GM12878 (cell line): ENCODE measurements at regions not wholly inside any gene's neighbourhood (a gene's known extent, or its start where the extent isn't known, plus 50 kb on each side); places are given as distances from the start of the nearest gene placed in this dataset.

Experiments used
- ATAC-seq: fragments of 200-7000 bp; cut with Tn5 transposase; 3 replicates; pipeline ENCODE4 v1.9.1; 2020; ENCODE audit warnings: mild to moderate bottlenecking, moderate library complexity
- BruUV-seq: library from RNA; stranded (reverse); fragments of 400-500 nt; replicated peaks from 2 replicates; lab custom pipeline; 2021; lab: Mats Ljungman, UMichigan
- CTCF ChIA-PET: fragments of 300-600 bp; sonication (Branson Sonifier 250); formaldehyde crosslinking; extraction: SDS; loops from one replicate; lab custom pipeline; 2021; ENCODE audit warnings: inconsistent platforms; lab: Yijun Ruan, JAX
- POLR2A ChIA-PET: fragments of 350-600 bp; formaldehyde crosslinking; extraction: SDS; loops from one replicate; lab custom pipeline; 2021; ENCODE audit warnings: inconsistent platforms; lab: Charles Lee
- RAD21 ChIA-PET: fragments of 300-600 bp; sonication (Branson Sonifier 250); formaldehyde crosslinking; loops from one replicate; lab custom pipeline; 2023; ENCODE audit warnings: antibody characterized with exemption; ENCODE audit not compliant: unreplicated experiment; lab: Charles Lee
- SMC1A ChIA-PET: fragments of 300-600 bp; sonication (Branson Sonifier 250); formaldehyde crosslinking; loops from one replicate; lab custom pipeline; 2023; ENCODE audit not compliant: unreplicated experiment, uncharacterized antibody; lab: Charles Lee
- DNase-seq: peaks from one replicate; pipeline ENCODE4 v3.0.0-alpha.2; 2011; ENCODE audit warnings: low read depth, low spot score
- FAIRE-seq: peaks from 3 replicates; lab custom pipeline; 2011; peaks lifted over from hg19 to GRCh38; lab: Jason Lieb, UNC
- H2AFZ ChIP-seq: 2 replicates; pipeline ENCODE4 v1.6.0; 2011; ENCODE audit warnings: low read depth, low read length, control low read depth; ENCODE audit not compliant: control insufficient read depth
- H3K27ac ChIP-seq: 2 replicates; pipeline ENCODE4 v1.5.1; 2011; ENCODE audit warnings: control low read depth; ENCODE audit not compliant: control insufficient read depth, insufficient read depth
- H3K27me3 ChIP-seq, 2 experiments: replicated peaks in 1 of 2; 2 replicates each; pipeline versions ENCODE4 v1.6.0 to v1.6.1; 2011; ENCODE audit warnings: low read length in 1 of 2; ENCODE audit not compliant: control insufficient read depth in 2 of 2, insufficient read depth in 2 of 2
- H3K36me3 ChIP-seq, 2 experiments: 2 replicates each; pipeline ENCODE4 v1.5.1; 2011; ENCODE audit warnings: low read length in 1 of 2; ENCODE audit not compliant: control insufficient read depth in 2 of 2, insufficient read depth in 2 of 2
- H3K4me1 ChIP-seq: 2 replicates; pipeline ENCODE4 v1.6.1; 2011; ENCODE audit warnings: mild to moderate bottlenecking, low read length, moderate library complexity, mixed read lengths; ENCODE audit not compliant: control insufficient read depth, insufficient read depth
- H3K4me2 ChIP-seq: 2 replicates; pipeline ENCODE4 v1.6.0; 2011; ENCODE audit warnings: control low read depth; ENCODE audit not compliant: control insufficient read depth, insufficient read depth
- H3K4me3 ChIP-seq: fragments of 200-600 bp; sonication (generic); 2 replicates; pipeline ENCODE4 v1.5.1; 2016
- H3K79me2 ChIP-seq: 2 replicates; pipeline ENCODE4 v1.6.0; 2011; ENCODE audit warnings: low read length; ENCODE audit not compliant: control insufficient read depth, insufficient read depth
- H3K9ac ChIP-seq: 2 replicates; pipeline ENCODE4 v1.8.0; 2011; ENCODE audit warnings: low read length, control low read depth, mixed read lengths; ENCODE audit not compliant: control insufficient read depth, insufficient read depth
- H3K9me3 ChIP-seq: replicated peaks from 3 replicates; pipeline ENCODE4 v1.5.1; 2011; ENCODE audit warnings: mild to moderate bottlenecking, low read length; ENCODE audit not compliant: control insufficient read depth, insufficient read depth
- H4K20me1 ChIP-seq: 2 replicates; pipeline ENCODE4 v1.6.0; 2011; ENCODE audit not compliant: control insufficient read depth, insufficient read depth
- CBFB ChIP-seq: IDR thresholded peaks from 2 replicates; pipeline ENCODE4 v1.6.1; 2016; ENCODE audit warnings: antibody characterized with exemption, low read depth
- CBX5 ChIP-seq: sonication (generic); IDR thresholded peaks from 2 replicates; pipeline ENCODE4 v1.6.1; 2016; ENCODE audit warnings: low read depth, moderate library complexity, mild to moderate bottlenecking, inconsistent platforms
- CHD4 ChIP-seq: fragments of 200-600 bp; sonication (generic); IDR thresholded peaks from 2 replicates; pipeline ENCODE4 v1.6.1; 2016; ENCODE audit warnings: mild to moderate bottlenecking
- HDAC2 ChIP-seq: fragments of 200-600 bp; sonication (generic); IDR thresholded peaks from 2 replicates; pipeline ENCODE4 v1.6.1; 2017
- POLR2AphosphoS2 ChIP-seq: IDR thresholded peaks from 2 replicates; pipeline ENCODE4 v1.6.1; 2011; ENCODE audit warnings: low read depth, mild to moderate bottlenecking, low read length, improper control_type of control experiment, moderate library complexity
- POLR2AphosphoS5 ChIP-seq: IDR thresholded peaks from 2 replicates; pipeline ENCODE4 v1.6.1; 2011; ENCODE audit warnings: mild to moderate bottlenecking, low read length, inconsistent platforms
- POU2F2 ChIP-seq: IDR thresholded peaks from 3 replicates; pipeline ENCODE4 v1.6.1; 2011; ENCODE audit warnings: low read depth, mild to moderate bottlenecking, low read length, borderline replicate concordance
- RBBP5 ChIP-seq: fragments of 200-600 bp; sonication (generic); conservative IDR thresholded peaks from 2 replicates; pipeline ENCODE4 v1.6.1; 2016
- SMAD1 ChIP-seq: fragments of 450-650 bp; IDR thresholded peaks from 2 replicates; pipeline ENCODE4 v1.6.1; 2018; ENCODE audit warnings: mild to moderate bottlenecking, low read depth; ENCODE audit not compliant: partially characterized antibody
- STAT3 ChIP-seq: IDR thresholded peaks from 2 replicates; pipeline ENCODE4 v1.6.1; 2011; ENCODE audit warnings: low read depth, low read length, improper control_type of control experiment
- WRNIP1 ChIP-seq: IDR thresholded peaks from 2 replicates; pipeline ENCODE4 v1.6.1; 2011; ENCODE audit warnings: low read depth, low read length, improper control_type of control experiment, borderline replicate concordance
- ZSCAN29 ChIP-seq: fragments of 450-650 bp; IDR thresholded peaks from 2 replicates; pipeline ENCODE4 v1.6.1; 2017; ENCODE audit warnings: mild to moderate bottlenecking, moderate library complexity
- WGBS: methylation state at CpG from one replicate; pipeline ENCODE4 v1.1.6; 2016; ENCODE audit warnings: low lambda C conversion rate; ENCODE audit not compliant: insufficient replicate concordance, insufficient coverage; ENCODE audit errors: missing lambda C conversion rate; 5-methylcytosine and 5-hydroxymethylcytosine counted together
- in situ Hi-C: fragments of 300-500 bp; cut with MboI; formaldehyde crosslinking; loops from 9 replicates; pipeline ENCODE4 v1.14.3; 2018; ENCODE audit warnings: mixed read lengths
- intact Hi-C: fragments of 100-400 bp; cut with micrococcal nuclease; formaldehyde crosslinking; loops from one replicate; pipeline ENCODE4 v1.14.2; 2022; ENCODE audit not compliant: unreplicated experiment
- TF ChIP-seq, protein P1 (sequence below): fragments of 450-650 bp; IDR thresholded peaks from 2 replicates; pipeline ENCODE4 v1.6.1; 2016; ENCODE audit warnings: mild to moderate bottlenecking, moderate library complexity, borderline replicate concordance
- TF ChIP-seq, protein P2 (sequence below): fragments of 450-650 bp; IDR thresholded peaks from 2 replicates; pipeline ENCODE4 v1.6.1; 2016; ENCODE audit warnings: mild to moderate bottlenecking
- TF ChIP-seq, protein P3 (sequence below): IDR thresholded peaks from 2 replicates; pipeline ENCODE4 v1.6.1; 2012; ENCODE audit warnings: low read length, inconsistent platforms

DNA sequence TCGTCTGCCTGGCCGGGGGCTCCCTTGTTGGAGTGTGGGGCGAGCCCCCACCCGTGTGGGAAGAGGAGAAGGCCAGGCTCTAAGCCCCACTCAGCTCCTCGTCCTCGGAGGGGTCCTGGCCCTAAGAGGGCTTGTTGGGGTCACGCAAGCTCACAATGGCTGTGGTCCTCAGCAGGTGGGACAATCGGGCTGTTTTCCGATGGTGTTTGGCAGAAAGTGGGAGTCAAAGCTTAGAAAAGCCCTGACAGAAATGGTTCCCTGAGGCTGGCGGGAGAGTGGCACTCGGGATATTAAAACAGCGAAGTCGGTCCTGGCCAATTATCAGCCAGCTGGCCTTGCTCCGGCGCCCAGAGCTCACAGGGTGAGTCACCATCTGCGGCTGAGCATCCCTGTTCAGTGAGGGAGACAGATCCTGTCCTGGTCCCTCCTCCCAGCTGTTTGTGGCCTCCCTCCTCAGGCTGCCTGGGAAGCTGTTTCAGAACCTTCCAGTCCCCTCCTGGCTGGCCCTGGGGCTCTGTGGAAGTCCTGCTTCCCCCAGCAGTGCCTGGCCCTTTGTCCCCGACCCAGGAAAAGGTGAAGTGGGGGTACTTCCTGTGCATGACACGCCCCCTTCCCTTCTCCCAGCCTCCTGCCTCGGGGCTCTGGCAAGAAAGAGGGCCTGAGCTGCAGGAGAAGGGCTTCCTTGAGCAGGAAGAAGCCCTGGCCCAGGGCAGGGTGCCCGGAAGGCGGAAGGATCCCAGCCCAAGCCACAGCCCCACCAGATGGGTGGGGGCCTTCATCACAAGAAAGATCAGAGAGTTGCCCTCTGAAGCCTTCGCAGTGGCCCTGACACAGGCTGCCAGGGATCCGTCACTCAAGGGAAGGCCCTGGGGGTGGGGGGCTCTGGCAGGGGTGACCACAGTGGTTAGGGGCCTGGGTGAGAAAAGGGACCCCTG, 53.6 kb upstream of the BHLHE23 start:
- POLR2A ChIA-PET = no interaction called here
- no peak for FAIRE-seq
- Histone ChIP-seq H2AFZ (no peak overlapping the region), H3K9me3 (no peaks in the 10 kb centered on the region), H3K36me3 (no peaks in the 10 kb centered on the region), H4K20me1 (no peaks in the 10 kb centered on the region), H3K27me3 (no peaks in the 10 kb centered on the region), H3K9ac (no peak overlapping the region), H3K4me2 (no peak overlapping the region), H3K4me3 (no peak overlapping the region), H3K27ac (no peak overlapping the region), H3K4me1 (no peaks in the 10 kb centered on the region), H3K79me2 (no peaks in the 10 kb centered on the region)
- ATAC-seq = no peak
- in situ Hi-C loops = no loop called here
- WGBS = 45% methylated on average over 23 of the region's 23 CpGs
- no peak for DNase-seq
- BruUV-seq = no TSS peak
- SMC1A ChIA-PET = interaction anchor here (1.1 to 1.4 kb wide), 2 partner anchors 48 to 121 kb away, joined by 3 to 4 read pairs; no protein-coding TSS in a partner anchor
- CTCF ChIA-PET = interaction anchor here (0.8 kb wide), 1 partner anchor 48 kb away, joined by 3 read pairs; no protein-coding TSS in a partner anchor
- intact Hi-C loops = no loop called here
- RAD21 ChIA-PET = no interaction called here
- TF ChIP-seq SMAD1 = no peak
- TF ChIP-seq, protein P1, sequence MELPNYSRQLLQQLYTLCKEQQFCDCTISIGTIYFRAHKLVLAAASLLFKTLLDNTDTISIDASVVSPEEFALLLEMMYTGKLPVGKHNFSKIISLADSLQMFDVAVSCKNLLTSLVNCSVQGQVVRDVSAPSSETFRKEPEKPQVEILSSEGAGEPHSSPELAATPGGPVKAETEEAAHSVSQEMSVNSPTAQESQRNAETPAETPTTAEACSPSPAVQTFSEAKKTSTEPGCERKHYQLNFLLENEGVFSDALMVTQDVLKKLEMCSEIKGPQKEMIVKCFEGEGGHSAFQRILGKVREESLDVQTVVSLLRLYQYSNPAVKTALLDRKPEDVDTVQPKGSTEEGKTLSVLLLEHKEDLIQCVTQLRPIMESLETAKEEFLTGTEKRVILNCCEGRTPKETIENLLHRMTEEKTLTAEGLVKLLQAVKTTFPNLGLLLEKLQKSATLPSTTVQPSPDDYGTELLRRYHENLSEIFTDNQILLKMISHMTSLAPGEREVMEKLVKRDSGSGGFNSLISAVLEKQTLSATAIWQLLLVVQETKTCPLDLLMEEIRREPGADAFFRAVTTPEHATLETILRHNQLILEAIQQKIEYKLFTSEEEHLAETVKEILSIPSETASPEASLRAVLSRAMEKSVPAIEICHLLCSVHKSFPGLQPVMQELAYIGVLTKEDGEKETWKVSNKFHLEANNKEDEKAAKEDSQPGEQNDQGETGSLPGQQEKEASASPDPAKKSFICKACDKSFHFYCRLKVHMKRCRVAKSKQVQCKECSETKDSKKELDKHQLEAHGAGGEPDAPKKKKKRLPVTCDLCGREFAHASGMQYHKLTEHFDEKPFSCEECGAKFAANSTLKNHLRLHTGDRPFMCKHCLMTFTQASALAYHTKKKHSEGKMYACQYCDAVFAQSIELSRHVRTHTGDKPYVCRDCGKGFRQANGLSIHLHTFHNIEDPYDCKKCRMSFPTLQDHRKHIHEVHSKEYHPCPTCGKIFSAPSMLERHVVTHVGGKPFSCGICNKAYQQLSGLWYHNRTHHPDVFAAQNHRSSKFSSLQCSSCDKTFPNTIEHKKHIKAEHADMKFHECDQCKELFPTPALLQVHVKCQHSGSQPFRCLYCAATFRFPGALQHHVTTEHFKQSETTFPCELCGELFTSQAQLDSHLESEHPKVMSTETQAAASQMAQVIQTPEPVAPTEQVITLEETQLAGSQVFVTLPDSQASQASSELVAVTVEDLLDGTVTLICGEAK = no peak
- no peak for TF ChIP-seq HDAC2
- no peak for TF ChIP-seq CHD4
- TF ChIP-seq STAT3 = no peak
- TF ChIP-seq POU2F2 = no peak
- TF ChIP-seq WRNIP1 = no peak
- no peak for TF ChIP-seq POLR2AphosphoS5
- TF ChIP-seq ZSCAN29 = no peak
- no peak for TF ChIP-seq POLR2AphosphoS2
- TF ChIP-seq CBX5 = no peak
- TF ChIP-seq, protein P2, sequence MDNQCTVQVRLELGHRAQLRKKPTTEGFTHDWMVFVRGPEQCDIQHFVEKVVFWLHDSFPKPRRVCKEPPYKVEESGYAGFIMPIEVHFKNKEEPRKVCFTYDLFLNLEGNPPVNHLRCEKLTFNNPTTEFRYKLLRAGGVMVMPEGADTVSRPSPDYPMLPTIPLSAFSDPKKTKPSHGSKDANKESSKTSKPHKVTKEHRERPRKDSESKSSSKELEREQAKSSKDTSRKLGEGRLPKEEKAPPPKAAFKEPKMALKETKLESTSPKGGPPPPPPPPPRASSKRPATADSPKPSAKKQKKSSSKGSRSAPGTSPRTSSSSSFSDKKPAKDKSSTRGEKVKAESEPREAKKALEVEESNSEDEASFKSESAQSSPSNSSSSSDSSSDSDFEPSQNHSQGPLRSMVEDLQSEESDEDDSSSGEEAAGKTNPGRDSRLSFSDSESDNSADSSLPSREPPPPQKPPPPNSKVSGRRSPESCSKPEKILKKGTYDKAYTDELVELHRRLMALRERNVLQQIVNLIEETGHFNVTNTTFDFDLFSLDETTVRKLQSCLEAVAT = no peak
- TF ChIP-seq CBFB = no peak
- TF ChIP-seq, protein P3, sequence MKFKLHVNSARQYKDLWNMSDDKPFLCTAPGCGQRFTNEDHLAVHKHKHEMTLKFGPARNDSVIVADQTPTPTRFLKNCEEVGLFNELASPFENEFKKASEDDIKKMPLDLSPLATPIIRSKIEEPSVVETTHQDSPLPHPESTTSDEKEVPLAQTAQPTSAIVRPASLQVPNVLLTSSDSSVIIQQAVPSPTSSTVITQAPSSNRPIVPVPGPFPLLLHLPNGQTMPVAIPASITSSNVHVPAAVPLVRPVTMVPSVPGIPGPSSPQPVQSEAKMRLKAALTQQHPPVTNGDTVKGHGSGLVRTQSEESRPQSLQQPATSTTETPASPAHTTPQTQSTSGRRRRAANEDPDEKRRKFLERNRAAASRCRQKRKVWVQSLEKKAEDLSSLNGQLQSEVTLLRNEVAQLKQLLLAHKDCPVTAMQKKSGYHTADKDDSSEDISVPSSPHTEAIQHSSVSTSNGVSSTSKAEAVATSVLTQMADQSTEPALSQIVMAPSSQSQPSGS = no peak
- no peak for TF ChIP-seq RBBP5
